Mucosa of gallbladder (tissue), 1 donor: ENCODE measurements at regions not wholly inside any gene's neighbourhood (a gene's known extent, or its start where the extent isn't known, plus 50 kb on each side); places are given as distances from the start of the nearest gene placed in this dataset.
A peak's percentile ranks its signal among the peaks of the same experiment; 100 is the strongest.

ENCODE experiments used
- DNase-seq: peaks from one replicate; pipeline ENCODE4 v3.0.0-alpha.2; 2020; ENCODE audit warnings: low spot score
- donor health status: DM: no; HTN: no; CAD: no.

- DNase-seq: no peak
These were observed 204.8 kb upstream of the SYT4 start for GRCh38 chr18:43482136-43482535.

- DNase-seq: no peak
These were observed 205.3 kb upstream of the SYT4 start for GRCh38 chr18:43482600-43482999.

GRCh38 chr18:43484710-43485109 is 207.4 kb upstream of the SYT4 start:
- peak; percentile 54 for DNase-seq

- DNase-seq: no peak
These were observed 208.3 kb upstream of the SYT4 start for GRCh38 chr18:43485545-43485963.

GRCh38 chr18:43486462-43486861 is 209.2 kb upstream of the SYT4 start:
- no peak for DNase-seq

GRCh38 chr18:43501099-43501498 is 223.8 kb upstream of the SYT4 start:
- DNase-seq: no peak

- no peak for DNase-seq
These were observed 229.6 kb upstream of the SYT4 start for GRCh38 chr18:43506935-43507334.

GRCh38 chr18:43507842-43508481 is 230.7 kb upstream of the SYT4 start:
- no peak for DNase-seq

GRCh38 chr18:43514747-43515146 is 237.5 kb upstream of the SYT4 start:
- DNase-seq: no peak

- DNase-seq: no peak
These were observed 238.2 kb upstream of the SYT4 start for GRCh38 chr18:43515481-43515880.

GRCh38 chr18:43524260-43524659 is 247.0 kb upstream of the SYT4 start:
- DNase-seq: no peak

- DNase-seq: peak; percentile 55
These were observed 247.9 kb upstream of the SYT4 start for GRCh38 chr18:43525169-43525568.

GRCh38 chr18:43526426-43527145 is 249.3 kb upstream of the SYT4 start:
- no peak for DNase-seq

GRCh38 chr18:43531438-43531837 is 254.1 kb upstream of the SYT4 start:
- no peak for DNase-seq

- no peak for DNase-seq
These were observed 256.1 kb upstream of the SYT4 start for GRCh38 chr18:43533371-43533770.

GRCh38 chr18:43534511-43534910 is 257.2 kb upstream of the SYT4 start:
- no peak for DNase-seq

GRCh38 chr18:43539862-43540261 is 262.6 kb upstream of the SYT4 start:
- no peak for DNase-seq

GRCh38 chr18:43542016-43542415 is 264.7 kb upstream of the SYT4 start:
- no peak for DNase-seq

- DNase-seq: no peak
These were observed 265.9 kb upstream of the SYT4 start for GRCh38 chr18:43543236-43543635.

GRCh38 chr18:43547456-43547855 is 270.2 kb upstream of the SYT4 start:
- DNase-seq: no peak

- no peak for DNase-seq
These were observed 282.2 kb upstream of the SYT4 start for GRCh38 chr18:43559507-43559906.

GRCh38 chr18:43563780-43564179 is 286.5 kb upstream of the SYT4 start:
- peak; percentile 25 for DNase-seq

GRCh38 chr18:43570593-43570992 is 293.3 kb upstream of the SYT4 start:
- no peak for DNase-seq
